ENCODE measurements at regions not wholly inside any gene's neighbourhood (a gene's known extent, or its start where the extent isn't known, plus 50 kb on each side); places are given as distances from the start of the nearest gene placed in this dataset.

DNA sequence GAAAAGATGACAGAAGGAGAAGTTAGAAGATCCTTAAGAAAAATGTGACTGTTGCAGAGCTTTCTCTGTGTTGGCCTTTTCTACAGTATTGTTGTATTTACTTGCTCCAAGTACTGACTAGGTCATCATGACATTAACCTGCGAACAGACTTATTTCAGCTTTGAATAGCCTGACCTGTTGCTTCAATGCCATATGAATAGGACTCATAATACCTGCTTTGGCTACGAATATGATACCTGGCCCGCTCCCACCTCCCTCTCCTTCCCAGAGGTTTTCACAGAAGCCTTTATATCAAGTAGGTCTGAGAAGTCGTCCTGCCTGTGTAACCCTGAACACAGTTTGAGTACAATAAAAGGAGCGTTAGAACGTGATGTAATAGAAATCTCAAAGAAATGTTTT is 169.6 kb upstream of the PGR start:
- TF ChIP-seq, protein P1, sequence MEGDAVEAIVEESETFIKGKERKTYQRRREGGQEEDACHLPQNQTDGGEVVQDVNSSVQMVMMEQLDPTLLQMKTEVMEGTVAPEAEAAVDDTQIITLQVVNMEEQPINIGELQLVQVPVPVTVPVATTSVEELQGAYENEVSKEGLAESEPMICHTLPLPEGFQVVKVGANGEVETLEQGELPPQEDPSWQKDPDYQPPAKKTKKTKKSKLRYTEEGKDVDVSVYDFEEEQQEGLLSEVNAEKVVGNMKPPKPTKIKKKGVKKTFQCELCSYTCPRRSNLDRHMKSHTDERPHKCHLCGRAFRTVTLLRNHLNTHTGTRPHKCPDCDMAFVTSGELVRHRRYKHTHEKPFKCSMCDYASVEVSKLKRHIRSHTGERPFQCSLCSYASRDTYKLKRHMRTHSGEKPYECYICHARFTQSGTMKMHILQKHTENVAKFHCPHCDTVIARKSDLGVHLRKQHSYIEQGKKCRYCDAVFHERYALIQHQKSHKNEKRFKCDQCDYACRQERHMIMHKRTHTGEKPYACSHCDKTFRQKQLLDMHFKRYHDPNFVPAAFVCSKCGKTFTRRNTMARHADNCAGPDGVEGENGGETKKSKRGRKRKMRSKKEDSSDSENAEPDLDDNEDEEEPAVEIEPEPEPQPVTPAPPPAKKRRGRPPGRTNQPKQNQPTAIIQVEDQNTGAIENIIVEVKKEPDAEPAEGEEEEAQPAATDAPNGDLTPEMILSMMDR (IDR thresholded peaks at IDR 0.05), result no peak
- TF ChIP-seq POLR2A (IDR thresholded peaks at IDR 0.05) (no peak), EP300 (IDR thresholded peaks at IDR 0.05) (no peak)

Measured in ovary (tissue), 3 donors.